Gastroesophageal sphincter (tissue), 4 donors: ENCODE measurements at regions not wholly inside any gene's neighbourhood (a gene's known extent, or its start where the extent isn't known, plus 50 kb on each side); places are given as distances from the start of the nearest gene placed in this dataset.

ENCODE experiments used
- ATAC-seq: fragments of 150-250 bp; one replicate; pipeline ENCODE4 v1.9.1; 2016; ENCODE audit warnings: mild to moderate bottlenecking, moderate library complexity
- H3K27ac ChIP-seq, 4 donors: fragments of 200-600 bp; sonication (generic) in 3 of 4; 1 replicate in 3 of 4; 2 replicates in 1 of 4; pipeline ENCODE4 v1.5.1; 2016 to 2019
- H3K27me3 ChIP-seq: fragments of 200-600 bp; sonication (generic); one replicate; pipeline ENCODE4 v1.5.1; 2019
- H3K36me3 ChIP-seq, 2 donors: fragments of 200-600 bp; sonication (generic); one replicate each; pipeline ENCODE4 v1.5.1; 2019; ENCODE audit warnings: control low read depth in 1 of 2
- H3K4me1 ChIP-seq, 3 donors: fragments of 200-600 bp; sonication (generic); 1 replicate in 2 of 3; 2 replicates in 1 of 3; pipeline ENCODE4 v1.5.1; 2016 to 2019; ENCODE audit warnings: control low read depth in 2 of 3
- H3K4me3 ChIP-seq, 2 donors: fragments of 200-600 bp; sonication (generic); one replicate each; pipeline ENCODE4 v1.5.1; 2019; ENCODE audit warnings: mild to moderate bottlenecking in 1 of 2, moderate library complexity in 1 of 2
- H3K9me3 ChIP-seq, 3 donors: fragments of 200-600 bp; sonication (generic); one replicate each; pipeline ENCODE4 v1.5.1; 2017 to 2019; ENCODE audit warnings: control low read depth in 2 of 3
- EP300 ChIP-seq: sonication (generic); formaldehyde crosslinking; IDR thresholded peaks from one replicate; pipeline ENCODE4 v1.6.1; 2017; ENCODE audit warnings: antibody characterized with exemption, mild to moderate bottlenecking
- POLR2A ChIP-seq, 2 donors: fragments of 450-650 bp; IDR thresholded peaks; one replicate each; pipeline ENCODE4 v1.6.1; 2017; ENCODE audit warnings: antibody characterized with exemption in 2 of 2, mild to moderate bottlenecking in 2 of 2, moderate library complexity in 1 of 2
- POLR2AphosphoS5 ChIP-seq: sonication (generic); formaldehyde crosslinking; IDR thresholded peaks from one replicate; pipeline ENCODE4 v1.6.1; 2017; ENCODE audit warnings: antibody characterized with exemption
- WGBS, 2 donors: methylation state at CpG; one replicate each; pipeline ENCODE4 v1.1.5; 2018; ENCODE audit warnings: low coverage in 1 of 2; 5-methylcytosine and 5-hydroxymethylcytosine counted together
- TF ChIP-seq, protein P1 (sequence below), 4 experiments: fragments of 200-600 bp in 2 of 4; fragments of 450-650 bp in 2 of 4; sonication (generic) in 1 of 4; IDR thresholded peaks; one replicate each; pipeline ENCODE4 v1.5.1; 2017 to 2019; ENCODE audit warnings: antibody characterized with exemption in 4 of 4, mild to moderate bottlenecking in 2 of 4, moderate library complexity in 2 of 4

DNA sequence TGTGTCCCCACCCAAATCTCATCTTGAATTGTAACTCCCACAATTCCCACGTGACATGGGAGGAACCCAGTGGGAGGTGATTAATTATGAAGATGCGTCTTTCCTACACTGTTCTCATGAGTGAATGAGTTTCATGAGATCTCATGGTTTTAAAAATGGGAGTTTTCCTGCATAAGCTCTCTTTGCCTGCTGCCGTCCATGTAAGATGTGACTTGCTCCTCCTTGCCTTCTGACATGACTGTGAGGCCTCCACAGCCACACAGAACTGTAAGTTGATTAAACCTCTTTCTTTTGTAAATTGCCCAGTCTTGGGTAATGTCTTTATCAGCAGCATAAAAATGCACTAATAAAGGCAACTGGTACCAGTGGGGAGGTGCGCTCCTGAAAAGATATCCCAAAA is 67.7 kb upstream of the DRGX start:
- 55 to 62% methylated on average over 3 of the region's 4 CpGs for WGBS, 2 donors
- H3K4me1 ChIP-seq: no peaks in the 10 kb centered on the region

DNA sequence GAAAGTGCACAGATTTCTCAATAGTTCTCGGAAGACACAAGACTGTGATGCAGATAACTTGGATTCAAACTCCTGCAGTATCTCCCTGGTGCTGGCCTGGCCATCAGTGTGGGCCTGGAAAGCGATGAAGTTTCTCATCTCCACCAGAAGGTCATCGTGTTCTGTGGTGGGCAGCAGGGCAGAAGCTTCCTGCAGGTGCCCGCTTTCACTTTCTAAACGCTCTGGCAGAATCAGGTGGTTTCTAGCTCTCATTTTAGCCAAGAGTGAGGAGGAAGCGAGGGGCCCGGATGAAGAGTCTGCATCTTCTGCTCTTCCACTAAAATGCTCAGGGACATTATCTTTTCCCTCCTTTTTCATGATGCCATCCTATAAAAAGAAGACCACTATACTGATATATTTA is 63.0 kb upstream of the DRGX start:
- WGBS, 2 donors: 96 to 100% methylated on average over 3 to 7 of the region's 7 CpGs
- Histone ChIP-seq H3K36me3 (peaks cover 3 to 89% of the 10 kb centered on the region in 2 donors), H3K27ac (no peak overlapping the region), H3K9me3 (peaks cover 0 to 17% (median 0%) of the 10 kb centered on the region in 3 donors), H3K4me1 (no peaks in the 10 kb centered on the region), H3K27me3 (no peaks in the 10 kb centered on the region), H3K4me3 (no peak overlapping the region)
- TF ChIP-seq EP300: no peak
- no peak for TF ChIP-seq POLR2AphosphoS5
- no peak for ATAC-seq

More for the DNA sequence above, 67.7 kb upstream of the DRGX start:
- no peak for ATAC-seq
- TF ChIP-seq, protein P1, sequence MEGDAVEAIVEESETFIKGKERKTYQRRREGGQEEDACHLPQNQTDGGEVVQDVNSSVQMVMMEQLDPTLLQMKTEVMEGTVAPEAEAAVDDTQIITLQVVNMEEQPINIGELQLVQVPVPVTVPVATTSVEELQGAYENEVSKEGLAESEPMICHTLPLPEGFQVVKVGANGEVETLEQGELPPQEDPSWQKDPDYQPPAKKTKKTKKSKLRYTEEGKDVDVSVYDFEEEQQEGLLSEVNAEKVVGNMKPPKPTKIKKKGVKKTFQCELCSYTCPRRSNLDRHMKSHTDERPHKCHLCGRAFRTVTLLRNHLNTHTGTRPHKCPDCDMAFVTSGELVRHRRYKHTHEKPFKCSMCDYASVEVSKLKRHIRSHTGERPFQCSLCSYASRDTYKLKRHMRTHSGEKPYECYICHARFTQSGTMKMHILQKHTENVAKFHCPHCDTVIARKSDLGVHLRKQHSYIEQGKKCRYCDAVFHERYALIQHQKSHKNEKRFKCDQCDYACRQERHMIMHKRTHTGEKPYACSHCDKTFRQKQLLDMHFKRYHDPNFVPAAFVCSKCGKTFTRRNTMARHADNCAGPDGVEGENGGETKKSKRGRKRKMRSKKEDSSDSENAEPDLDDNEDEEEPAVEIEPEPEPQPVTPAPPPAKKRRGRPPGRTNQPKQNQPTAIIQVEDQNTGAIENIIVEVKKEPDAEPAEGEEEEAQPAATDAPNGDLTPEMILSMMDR (IDR thresholded peaks at IDR 0.05): no peak
- no peak for TF ChIP-seq EP300
- no peak for TF ChIP-seq POLR2AphosphoS5
- TF ChIP-seq POLR2A (IDR thresholded peaks at IDR 0.05): no peak
- H3K4me3 ChIP-seq: no peak overlapping the region
- H3K27me3 ChIP-seq: no peaks in the 10 kb centered on the region
- H3K9me3 ChIP-seq: no peaks in the 10 kb centered on the region
- H3K27ac ChIP-seq: no peak overlapping the region
- peaks cover 0 to 89% of the 10 kb centered on the region in 2 donors for H3K36me3 ChIP-seq

DNA sequence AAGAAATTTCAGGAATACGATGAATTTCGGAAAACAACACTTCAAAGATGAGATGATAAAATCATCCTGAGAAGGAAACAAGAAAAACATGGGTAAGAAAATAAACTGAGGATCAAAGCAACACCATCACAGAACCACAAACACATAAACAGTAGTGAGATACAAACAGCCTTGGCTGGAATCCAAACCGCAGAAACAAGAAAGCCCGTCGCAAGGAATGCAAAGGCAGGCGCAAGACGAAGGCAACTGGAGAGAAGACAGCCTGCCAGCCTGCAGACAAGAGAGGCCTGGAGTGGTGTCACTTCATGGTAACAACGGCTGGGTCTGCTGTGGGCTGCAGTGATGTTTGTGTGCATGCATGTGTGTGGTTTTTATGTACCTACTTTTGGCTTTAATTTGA is 61.8 kb upstream of the DRGX start:
- no peak for TF ChIP-seq POLR2AphosphoS5
- TF ChIP-seq, protein P1 (IDR thresholded peaks at IDR 0.05): no peak
- no peak for TF ChIP-seq POLR2A (IDR thresholded peaks at IDR 0.05)
- TF ChIP-seq EP300: no peak
- Histone ChIP-seq H3K9me3 (peaks cover 0 to 24% (median 0%) of the 10 kb centered on the region in 3 donors), H3K4me3 (no peak overlapping the region), H3K4me1 (no peaks in the 10 kb centered on the region), H3K27ac (no peak overlapping the region), H3K27me3 (no peaks in the 10 kb centered on the region), H3K36me3 (peaks cover 3 to 82% of the 10 kb centered on the region in 2 donors)
- 73 to 80% methylated on average over 6 to 8 of the region's 8 CpGs for WGBS, 2 donors
- no peak for ATAC-seq

DNA sequence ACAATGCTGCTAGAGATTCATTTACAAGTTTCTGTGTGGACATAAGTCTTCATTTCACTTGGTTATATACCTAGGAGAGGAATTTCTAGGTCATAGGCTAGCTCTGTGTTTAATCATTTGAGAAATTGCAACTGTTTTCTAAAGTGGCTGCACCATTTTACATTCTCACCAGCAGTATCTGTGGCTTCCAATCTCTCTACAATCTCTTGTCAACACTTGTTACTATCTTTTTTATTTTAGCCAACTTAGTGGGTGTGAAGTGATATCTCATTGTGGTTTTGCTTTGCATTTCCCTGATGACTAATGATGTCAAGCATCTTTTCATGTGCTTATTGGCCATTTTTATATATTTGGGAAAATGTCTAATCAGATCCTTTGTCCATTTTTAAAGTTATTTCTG is 53.0 kb upstream of the DRGX start:
- no peaks in the 10 kb centered on the region for H3K27me3 ChIP-seq
- no peak overlapping the region for H3K4me3 ChIP-seq
- no peak for ATAC-seq
- no peak for TF ChIP-seq EP300
- TF ChIP-seq POLR2AphosphoS5: no peak
- no peak for TF ChIP-seq POLR2A (IDR thresholded peaks at IDR 0.05)
- TF ChIP-seq, protein P1 (IDR thresholded peaks at IDR 0.05): no peak
- peaks cover 0 to 43% (median 0%) of the 10 kb centered on the region in 3 donors for H3K9me3 ChIP-seq
- H3K36me3 ChIP-seq: peaks cover 0 to 5% of the 10 kb centered on the region in 2 donors
- no peaks in the 10 kb centered on the region for H3K4me1 ChIP-seq
- no peak overlapping the region for H3K27ac ChIP-seq

DNA sequence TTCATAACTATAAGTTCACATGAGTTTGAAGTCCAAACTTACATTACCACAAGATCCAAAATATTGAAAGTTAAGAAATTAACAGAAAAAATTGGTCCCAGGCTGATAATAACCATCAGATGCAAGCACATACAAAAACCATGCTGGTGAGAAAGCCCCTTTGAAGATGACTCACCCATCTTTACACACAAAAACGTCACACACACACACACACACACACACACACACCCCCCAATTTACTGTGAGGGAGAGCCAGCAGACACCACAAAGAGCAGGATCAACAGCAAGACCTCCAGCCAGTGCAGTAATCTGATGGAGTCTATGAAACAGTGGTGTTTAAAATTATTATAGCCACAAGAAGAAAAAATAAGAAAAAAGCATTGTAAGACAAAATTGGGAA is 50.1 kb upstream of the DRGX start:
- Histone ChIP-seq H3K27me3 (no peaks in the 10 kb centered on the region), H3K4me1 (no peaks in the 10 kb centered on the region), H3K9me3 (peaks cover 0 to 35% (median 0%) of the 10 kb centered on the region in 3 donors), H3K36me3 (peaks cover 0 to 5% of the 10 kb centered on the region in 2 donors), H3K4me3 (no peak overlapping the region), H3K27ac (no peak overlapping the region)
- 17% methylated on average over 1 of the region's 1 CpG; no CpG with 5 or more reads in 1 of the 2 donors for WGBS, 2 donors
- ATAC-seq: no peak
- TF ChIP-seq POLR2AphosphoS5 (no peak), EP300 (no peak)
